ENCODE measurements at regions not wholly inside any gene's neighbourhood (a gene's known extent, or its start where the extent isn't known, plus 50 kb on each side); places are given as distances from the start of the nearest gene placed in this dataset.

DNA sequence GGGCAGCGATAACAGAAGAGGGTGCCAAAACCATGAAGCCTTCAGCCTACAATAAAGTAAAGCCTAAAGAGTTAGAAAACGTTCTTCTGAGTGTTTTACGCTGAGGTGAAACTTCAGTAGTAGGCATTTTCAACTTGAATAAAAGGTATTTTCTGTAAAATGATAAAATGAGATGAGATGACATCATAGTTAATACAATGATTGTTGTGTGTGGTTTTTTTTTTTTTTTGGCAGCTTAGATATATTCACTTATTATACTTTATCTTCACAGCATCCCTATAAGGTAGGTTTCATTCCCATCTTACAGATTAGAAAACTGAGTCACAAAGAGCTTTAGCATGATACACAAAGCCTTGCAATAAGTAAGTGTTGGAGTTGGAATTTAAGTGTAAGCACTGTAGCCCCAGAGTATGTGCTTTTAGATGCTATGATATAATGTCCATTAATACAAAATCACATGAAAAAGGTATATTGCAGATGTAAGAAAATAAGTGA, 291.9 kb upstream of the GRM7 start:
- Histone ChIP-seq H3K9me3 (no peaks in the 10 kb centered on the region), H3K36me3 (no peaks in the 10 kb centered on the region), H3K27me3 (no peaks in the 10 kb centered on the region), H3K27ac (no peak overlapping the region), H3K4me3 (no peak overlapping the region), H3K4me1 (no peaks in the 10 kb centered on the region)
- TF ChIP-seq, protein P1, sequence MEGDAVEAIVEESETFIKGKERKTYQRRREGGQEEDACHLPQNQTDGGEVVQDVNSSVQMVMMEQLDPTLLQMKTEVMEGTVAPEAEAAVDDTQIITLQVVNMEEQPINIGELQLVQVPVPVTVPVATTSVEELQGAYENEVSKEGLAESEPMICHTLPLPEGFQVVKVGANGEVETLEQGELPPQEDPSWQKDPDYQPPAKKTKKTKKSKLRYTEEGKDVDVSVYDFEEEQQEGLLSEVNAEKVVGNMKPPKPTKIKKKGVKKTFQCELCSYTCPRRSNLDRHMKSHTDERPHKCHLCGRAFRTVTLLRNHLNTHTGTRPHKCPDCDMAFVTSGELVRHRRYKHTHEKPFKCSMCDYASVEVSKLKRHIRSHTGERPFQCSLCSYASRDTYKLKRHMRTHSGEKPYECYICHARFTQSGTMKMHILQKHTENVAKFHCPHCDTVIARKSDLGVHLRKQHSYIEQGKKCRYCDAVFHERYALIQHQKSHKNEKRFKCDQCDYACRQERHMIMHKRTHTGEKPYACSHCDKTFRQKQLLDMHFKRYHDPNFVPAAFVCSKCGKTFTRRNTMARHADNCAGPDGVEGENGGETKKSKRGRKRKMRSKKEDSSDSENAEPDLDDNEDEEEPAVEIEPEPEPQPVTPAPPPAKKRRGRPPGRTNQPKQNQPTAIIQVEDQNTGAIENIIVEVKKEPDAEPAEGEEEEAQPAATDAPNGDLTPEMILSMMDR (IDR thresholded peaks at IDR 0.05) = no peak
- TF ChIP-seq EP300 (IDR thresholded peaks at IDR 0.05) (no peak), POLR2A (IDR thresholded peaks at IDR 0.05) (no peak), POLR2AphosphoS5 (IDR thresholded peaks at IDR 0.05) (no peak)
- WGBS, 2 donors = 80 to 82% methylated on average over 3 of the region's 3 CpGs
- intact Hi-C loops (cut with DNase I) = no loop called here
- no peak for DNase-seq

- Histone ChIP-seq H3K27me3 (no peaks in the 10 kb centered on the region), H3K9me3 (no peaks in the 10 kb centered on the region), H3K36me3 (no peaks in the 10 kb centered on the region), H3K4me3 (no peak overlapping the region), H3K4me1 (no peaks in the 10 kb centered on the region), H3K27ac (no peak overlapping the region)
- TF ChIP-seq POLR2AphosphoS5 (IDR thresholded peaks at IDR 0.05) (no peak), POLR2A (IDR thresholded peaks at IDR 0.05) (no peak), EP300 (IDR thresholded peaks at IDR 0.05) (no peak)
- TF ChIP-seq, protein P1 (IDR thresholded peaks at IDR 0.05) = no peak
- no peak for DNase-seq
- intact Hi-C loops (cut with DNase I) = no loop called here
- 73 to 86% methylated on average over 3 of the region's 3 CpGs for WGBS, 2 donors
These were observed 289.5 kb upstream of the GRM7 start for GRCh38 chr3:6571448-6571847.

DNA sequence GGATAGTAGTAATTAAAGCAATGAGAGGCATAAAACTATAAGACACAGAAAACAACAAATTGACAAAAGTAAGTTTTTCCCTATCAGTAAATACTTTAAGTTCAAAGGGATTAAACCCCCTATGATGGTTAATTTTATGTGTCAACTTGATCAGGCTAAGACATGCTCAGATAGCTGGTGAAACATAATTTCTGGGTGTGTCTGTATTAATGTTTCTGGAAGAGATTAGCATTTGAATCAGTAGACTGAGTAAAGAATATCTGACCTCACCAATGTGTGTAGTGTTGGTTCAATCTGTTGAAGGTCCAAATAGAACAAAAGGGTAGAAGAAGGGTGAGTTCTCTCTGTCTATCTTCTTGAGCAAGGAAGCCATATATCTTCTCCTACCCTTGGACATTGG, 283.3 kb upstream of the GRM7 start:
- Histone ChIP-seq H3K9me3 (no peaks in the 10 kb centered on the region), H3K4me1 (no peaks in the 10 kb centered on the region), H3K36me3 (no peaks in the 10 kb centered on the region), H3K27ac (no peak overlapping the region), H3K4me3 (no peak overlapping the region), H3K27me3 (no peaks in the 10 kb centered on the region)
- TF ChIP-seq EP300 (IDR thresholded peaks at IDR 0.05) = no peak
- TF ChIP-seq POLR2AphosphoS5 (IDR thresholded peaks at IDR 0.05) = no peak
- no peak for TF ChIP-seq POLR2A (IDR thresholded peaks at IDR 0.05)
- TF ChIP-seq, protein P1 (IDR thresholded peaks at IDR 0.05) = no peak
- no peak for DNase-seq
- intact Hi-C loops (cut with DNase I) = no loop called here

GRCh38 chr3:6578526-6578925, 282.4 kb upstream of the GRM7 start:
- TF ChIP-seq, protein P1 (IDR thresholded peaks at IDR 0.05) = no peak
- TF ChIP-seq POLR2AphosphoS5 (IDR thresholded peaks at IDR 0.05) (no peak), EP300 (IDR thresholded peaks at IDR 0.05) (no peak)
- Histone ChIP-seq H3K36me3 (no peaks in the 10 kb centered on the region), H3K27ac (no peak overlapping the region), H3K4me1 (no peaks in the 10 kb centered on the region), H3K27me3 (no peaks in the 10 kb centered on the region), H3K4me3 (no peak overlapping the region), H3K9me3 (no peaks in the 10 kb centered on the region)
- 87 to 96% methylated on average over 1 of the region's 1 CpG for WGBS, 2 donors
- intact Hi-C loops (cut with DNase I) = no loop called here
- DNase-seq = no peak

DNA sequence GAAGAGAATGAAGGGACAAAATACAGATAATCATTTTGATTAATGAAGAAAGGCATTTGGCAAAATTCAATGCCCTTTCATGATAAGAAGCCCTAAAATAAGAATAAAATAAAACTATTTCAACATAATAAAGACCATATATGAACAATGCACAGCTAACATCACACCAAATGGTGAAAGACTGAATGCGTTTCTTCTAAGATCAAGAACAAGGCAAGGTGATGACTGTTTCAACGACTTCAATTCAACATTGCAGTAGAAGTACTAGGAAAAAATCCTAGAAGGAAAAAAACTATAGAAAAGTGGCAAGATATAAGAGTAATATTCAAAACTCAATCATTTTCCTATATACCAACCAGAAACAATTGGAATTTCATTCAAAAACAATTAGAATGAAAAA, 280.1 kb upstream of the GRM7 start:
- no peaks in the 10 kb centered on the region for H3K9me3 ChIP-seq
- no peaks in the 10 kb centered on the region for H3K36me3 ChIP-seq
- no peak overlapping the region for H3K4me3 ChIP-seq
- DNase-seq = no peak
- H3K27ac ChIP-seq = no peak overlapping the region
- intact Hi-C loops (cut with DNase I) = no loop called here
- WGBS, 2 donors = 77 to 78% methylated on average over 2 of the region's 2 CpGs
- TF ChIP-seq POLR2A (IDR thresholded peaks at IDR 0.05) (no peak), EP300 (IDR thresholded peaks at IDR 0.05) (no peak), POLR2AphosphoS5 (IDR thresholded peaks at IDR 0.05) (no peak)
- TF ChIP-seq, protein P1 (IDR thresholded peaks at IDR 0.05) = no peak
- no peaks in the 10 kb centered on the region for H3K4me1 ChIP-seq
- no peaks in the 10 kb centered on the region for H3K27me3 ChIP-seq
